Astrocyte (in vitro differentiated cells and primary cell): ENCODE measurements at regions not wholly inside any gene's neighbourhood (a gene's known extent, or its start where the extent isn't known, plus 50 kb on each side); places are given as distances from the start of the nearest gene placed in this dataset.

Source experiments
- EZH2 ChIP-seq: IDR thresholded peaks from 2 replicates; pipeline ENCODE4 v1.6.1; 2012; ENCODE audit warnings: mild to moderate bottlenecking, low read length, inconsistent platforms; ENCODE audit not compliant: insufficient read depth
- TF ChIP-seq, protein P1 (sequence below): IDR thresholded peaks from 2 replicates; pipeline ENCODE4 v1.5.1; 2011; ENCODE audit warnings: low read depth, mild to moderate bottlenecking, inconsistent platforms, low read length, moderate library complexity; ENCODE audit not compliant: insufficient read depth

- TF ChIP-seq, protein P1, sequence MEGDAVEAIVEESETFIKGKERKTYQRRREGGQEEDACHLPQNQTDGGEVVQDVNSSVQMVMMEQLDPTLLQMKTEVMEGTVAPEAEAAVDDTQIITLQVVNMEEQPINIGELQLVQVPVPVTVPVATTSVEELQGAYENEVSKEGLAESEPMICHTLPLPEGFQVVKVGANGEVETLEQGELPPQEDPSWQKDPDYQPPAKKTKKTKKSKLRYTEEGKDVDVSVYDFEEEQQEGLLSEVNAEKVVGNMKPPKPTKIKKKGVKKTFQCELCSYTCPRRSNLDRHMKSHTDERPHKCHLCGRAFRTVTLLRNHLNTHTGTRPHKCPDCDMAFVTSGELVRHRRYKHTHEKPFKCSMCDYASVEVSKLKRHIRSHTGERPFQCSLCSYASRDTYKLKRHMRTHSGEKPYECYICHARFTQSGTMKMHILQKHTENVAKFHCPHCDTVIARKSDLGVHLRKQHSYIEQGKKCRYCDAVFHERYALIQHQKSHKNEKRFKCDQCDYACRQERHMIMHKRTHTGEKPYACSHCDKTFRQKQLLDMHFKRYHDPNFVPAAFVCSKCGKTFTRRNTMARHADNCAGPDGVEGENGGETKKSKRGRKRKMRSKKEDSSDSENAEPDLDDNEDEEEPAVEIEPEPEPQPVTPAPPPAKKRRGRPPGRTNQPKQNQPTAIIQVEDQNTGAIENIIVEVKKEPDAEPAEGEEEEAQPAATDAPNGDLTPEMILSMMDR = peak; percentile 68
- TF ChIP-seq EZH2 = no peak
These were observed 170.9 kb downstream of the LACC1 start for GRCh38 chr13:44050450-44051063.
